PFSK-1 (cell line): ENCODE measurements at regions not wholly inside any gene's neighbourhood (a gene's known extent, or its start where the extent isn't known, plus 50 kb on each side); places are given as distances from the start of the nearest gene placed in this dataset.

Experiments
- POLR2AphosphoS5 ChIP-seq: IDR thresholded peaks from 2 replicates; pipeline ENCODE4 v1.6.1; 2012; ENCODE audit warnings: low read depth, mild to moderate bottlenecking, control low read depth, low read length, moderate library complexity
- SIN3A ChIP-seq: IDR thresholded peaks from 2 replicates; pipeline ENCODE4 v1.6.1; 2012; ENCODE audit warnings: mild to moderate bottlenecking, low read length, moderate library complexity, borderline replicate concordance; ENCODE audit not compliant: insufficient read depth

DNA sequence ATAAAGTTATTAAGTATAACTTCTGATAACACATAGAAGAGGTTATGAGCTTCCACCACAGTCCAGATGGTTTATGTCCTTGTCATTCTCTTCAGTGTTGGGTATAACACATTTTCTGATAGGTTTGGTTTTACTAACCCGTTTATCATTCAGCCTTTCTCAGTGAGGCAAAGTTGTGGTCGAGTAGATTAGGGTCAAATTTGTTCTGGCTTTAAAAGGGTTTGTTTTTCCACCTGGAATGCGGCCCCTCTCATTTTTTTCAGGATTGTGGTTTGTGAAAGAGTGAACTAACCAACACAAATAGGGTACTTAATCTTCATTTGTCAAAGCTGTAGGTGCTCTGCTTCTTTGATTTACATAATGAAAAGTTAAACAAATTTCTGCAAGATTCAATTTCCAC lies 204.2 kb upstream of the ASCC3 start:
- TF ChIP-seq SIN3A (no peak), POLR2AphosphoS5 (no peak)
